ENCODE measurements at regions not wholly inside any gene's neighbourhood (a gene's known extent, or its start where the extent isn't known, plus 50 kb on each side); places are given as distances from the start of the nearest gene placed in this dataset.

GRCh38 chr20:22924046-22924737 is 110.9 kb upstream of the SSTR4 start:
- no peak for DNase-seq

DNA sequence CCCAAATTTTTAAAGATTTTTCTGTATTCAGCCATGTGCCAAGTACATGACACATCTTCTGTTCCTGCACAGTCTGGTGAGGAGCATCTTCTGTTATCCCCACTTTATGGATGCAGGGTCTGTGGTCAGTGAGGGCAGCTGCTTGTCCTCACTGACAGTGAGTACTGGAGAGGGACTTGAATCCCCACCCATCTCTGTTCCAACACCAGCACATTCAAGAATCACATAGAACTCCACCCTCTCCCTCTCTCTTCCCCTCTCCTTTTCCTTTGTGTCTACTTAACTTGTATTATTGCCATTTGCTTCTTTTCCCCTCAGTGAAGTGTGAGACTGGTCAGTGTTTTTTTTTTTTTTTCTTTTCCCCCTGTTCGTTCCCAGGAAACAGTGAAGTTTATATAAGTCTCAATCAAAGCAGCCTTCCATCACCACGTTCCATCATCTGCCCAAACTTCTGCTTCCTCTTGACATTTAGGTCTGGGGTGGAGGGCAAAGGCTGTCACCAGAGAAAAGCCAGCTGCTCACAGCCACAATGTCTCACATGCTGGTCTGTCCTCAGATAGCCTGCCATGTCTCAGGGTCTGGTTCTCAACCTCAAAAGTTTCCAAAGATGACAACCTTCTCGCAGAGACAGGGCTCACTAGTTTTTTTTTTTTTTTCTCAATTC is 110.0 kb upstream of the SSTR4 start:
- DNase-seq = no peak

DNA sequence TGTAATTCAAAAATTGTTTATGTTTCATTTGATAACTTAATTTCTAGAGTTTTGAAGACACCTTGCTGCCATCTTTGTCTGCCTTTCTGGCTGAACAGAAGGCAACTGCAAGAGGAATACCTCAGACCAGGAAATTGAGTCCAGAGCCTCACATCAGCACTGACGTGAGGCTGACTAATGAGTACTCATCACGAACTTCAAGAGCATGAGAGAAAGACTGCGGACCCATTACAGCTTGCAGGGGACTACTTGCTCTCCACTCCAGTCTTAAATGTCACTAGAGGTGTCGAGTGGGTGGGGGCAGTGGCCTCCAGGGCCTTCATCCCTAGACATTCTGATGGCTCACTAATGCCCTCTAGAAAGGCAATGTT is 109.5 kb upstream of the SSTR4 start:
- no peak for DNase-seq

DNA sequence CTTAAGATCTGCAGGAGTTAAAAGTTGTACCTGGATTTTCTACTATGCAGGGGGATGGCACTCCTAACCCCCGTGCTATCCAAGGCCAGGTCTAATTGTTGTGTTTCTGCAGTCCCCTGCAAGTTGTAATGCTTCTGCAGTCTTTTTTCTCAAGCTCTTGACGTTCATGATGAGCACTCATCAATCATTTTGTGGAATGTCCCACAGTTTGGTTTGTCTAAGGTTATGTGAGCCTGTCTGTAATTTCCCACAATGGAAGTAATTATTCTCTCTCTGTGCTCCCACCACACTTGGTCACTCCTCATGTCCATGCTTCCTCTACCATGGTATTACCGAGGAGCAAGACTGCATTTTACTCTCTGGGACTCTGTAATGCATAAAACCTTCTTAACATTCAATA is 107.6 kb upstream of the SSTR4 start:
- DNase-seq = no peak

DNA sequence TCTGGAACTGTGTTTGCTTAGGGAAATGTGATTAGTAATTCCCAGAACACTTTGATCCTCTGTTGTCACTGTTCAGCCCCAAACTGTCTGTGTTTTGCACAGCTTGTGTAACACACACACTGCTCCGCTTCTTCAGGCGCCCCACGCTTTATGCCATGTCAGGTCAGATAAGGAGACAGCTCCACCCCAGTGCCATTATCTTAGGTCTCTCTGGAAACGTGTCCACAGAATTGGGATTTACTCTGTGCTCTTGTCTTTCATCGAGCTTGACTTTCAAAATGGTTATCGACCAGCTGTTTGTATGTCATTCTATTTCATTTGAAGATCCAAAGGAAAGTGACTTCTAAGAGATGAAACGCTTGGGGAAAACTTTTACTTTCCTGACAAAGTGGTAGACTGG is 106.4 kb upstream of the SSTR4 start:
- no peak for DNase-seq

GRCh38 chr20:22929661-22930060 is 105.5 kb upstream of the SSTR4 start:
- DNase-seq = no peak

DNA sequence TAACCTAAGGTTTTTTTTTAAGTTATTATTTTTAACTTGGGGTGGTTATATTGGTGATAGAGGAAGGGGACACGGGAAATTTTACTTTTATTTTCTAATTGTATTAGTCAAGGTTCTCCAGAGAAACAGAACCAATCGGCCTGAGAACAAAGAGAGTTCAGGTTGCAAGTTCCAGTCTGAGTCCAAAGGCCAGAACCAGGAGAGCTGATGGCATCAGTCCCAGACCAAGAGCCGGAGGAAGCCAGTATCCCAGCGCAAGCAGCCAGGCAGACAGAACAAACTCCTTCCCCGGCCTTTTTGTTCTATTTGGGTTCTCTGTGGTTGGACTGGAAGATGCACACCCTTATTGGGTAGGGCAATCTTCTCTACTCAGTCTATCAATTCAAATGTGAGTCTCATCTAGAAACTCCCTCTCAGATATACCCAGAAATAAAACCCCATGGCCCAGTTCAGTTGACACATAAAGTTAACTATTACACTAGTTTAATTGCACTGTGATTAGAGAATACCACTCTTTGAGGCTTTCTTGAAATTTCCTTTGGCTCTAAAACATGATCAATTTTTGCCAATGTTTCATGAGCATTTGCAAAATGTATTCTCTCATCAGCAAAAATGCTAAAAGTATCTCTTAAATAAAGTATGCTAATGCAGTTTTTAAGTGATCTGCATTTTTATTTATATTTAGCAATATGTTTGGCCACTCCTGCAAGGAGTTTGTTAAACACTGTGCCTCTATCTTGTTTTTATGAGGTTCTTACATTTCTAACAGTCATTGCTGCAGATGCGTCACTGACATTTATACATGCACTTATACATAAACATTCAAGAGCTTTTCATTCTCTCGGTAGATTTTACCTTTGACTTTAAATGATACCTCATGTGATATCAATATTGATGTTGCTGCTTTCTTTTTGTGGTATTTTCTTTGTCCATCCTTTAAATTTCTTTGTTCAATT is 103.2 kb upstream of the SSTR4 start:
- DNase-seq = no peak

DNA sequence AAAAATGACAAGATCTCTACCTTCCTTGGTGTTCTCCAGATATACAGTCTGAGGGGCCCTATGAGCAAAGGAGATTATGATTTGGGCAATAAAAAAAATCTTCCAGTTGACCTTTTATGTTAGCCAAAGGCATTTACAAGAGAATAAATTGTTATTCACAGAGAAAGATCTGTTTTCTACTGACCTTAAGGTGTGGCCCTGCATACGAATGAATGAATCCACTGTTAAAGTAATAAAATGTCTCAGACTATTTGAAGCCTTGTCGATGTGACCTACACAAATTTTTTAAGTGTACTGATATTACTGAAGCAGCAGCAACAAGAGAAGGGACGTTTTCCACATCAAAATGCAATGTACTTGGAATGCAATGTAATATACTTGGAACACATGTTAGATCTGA is 95.9 kb upstream of the SSTR4 start:
- no peak for DNase-seq

GRCh38 chr20:22940350-22940749 is 94.8 kb upstream of the SSTR4 start:
- DNase-seq = no peak

- DNase-seq = no peak
These were observed 93.6 kb upstream of the SSTR4 start for GRCh38 chr20:22941550-22941949.

DNA sequence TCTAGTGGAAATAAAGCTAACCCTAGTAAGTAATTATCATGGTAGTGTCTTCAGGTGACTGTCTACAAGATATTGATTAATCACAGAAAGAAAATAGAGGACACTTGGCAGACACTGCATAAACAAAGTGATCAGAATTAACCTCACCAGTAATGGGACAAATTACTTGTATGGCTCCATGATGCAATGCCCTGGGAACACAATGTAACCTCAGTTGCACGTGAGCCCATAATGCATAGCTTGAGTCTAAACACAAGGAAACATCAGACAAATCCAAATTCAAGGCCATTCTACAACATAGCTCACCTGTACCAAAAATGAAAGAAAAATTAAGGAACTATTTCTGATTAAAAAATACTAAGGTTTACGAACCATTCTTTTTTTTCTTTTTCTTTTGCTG is 92.4 kb upstream of the SSTR4 start:
- DNase-seq = no peak

- DNase-seq = no peak
These were observed 91.0 kb upstream of the SSTR4 start for GRCh38 chr20:22944062-22944461.

DNA sequence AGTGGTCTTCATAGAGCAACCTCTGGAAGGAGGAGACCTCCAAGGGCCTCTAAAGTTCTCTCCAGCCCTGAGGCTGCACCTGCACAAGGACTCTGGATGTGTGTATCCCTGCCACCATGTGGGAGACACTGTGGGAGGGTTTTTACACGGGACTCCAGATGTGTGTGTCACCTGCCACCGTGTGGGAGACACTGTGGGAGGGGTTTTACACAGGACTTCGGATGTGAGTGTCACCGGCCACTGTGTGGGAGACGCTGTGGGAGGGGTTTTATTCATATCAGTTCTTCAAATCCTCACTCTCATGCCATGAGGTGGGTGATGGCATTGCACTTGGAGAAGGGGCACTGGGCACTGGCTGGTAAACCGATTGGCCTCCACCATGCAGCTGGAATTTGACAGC is 90.2 kb upstream of the SSTR4 start:
- DNase-seq = no peak

DNA sequence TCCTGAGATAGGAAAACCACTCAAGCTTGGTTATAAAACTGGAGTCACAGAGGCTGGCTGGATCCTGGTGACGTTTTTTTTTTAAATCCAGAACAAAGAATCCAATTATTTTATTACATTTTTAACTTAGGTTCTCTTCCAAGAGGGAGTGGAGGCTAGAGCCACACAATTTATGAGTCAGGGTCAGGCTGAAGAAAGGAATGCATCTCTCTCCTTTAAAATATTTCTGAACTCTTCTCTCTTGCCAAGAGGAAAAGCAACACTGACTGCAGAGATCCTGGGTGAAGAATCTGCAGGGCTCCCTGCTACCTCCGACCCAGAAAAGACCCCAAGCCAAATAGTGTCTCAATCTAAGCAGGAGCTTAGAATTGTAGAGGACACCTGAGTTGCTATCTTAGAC is 88.5 kb upstream of the SSTR4 start:
- DNase-seq = no peak

DNA sequence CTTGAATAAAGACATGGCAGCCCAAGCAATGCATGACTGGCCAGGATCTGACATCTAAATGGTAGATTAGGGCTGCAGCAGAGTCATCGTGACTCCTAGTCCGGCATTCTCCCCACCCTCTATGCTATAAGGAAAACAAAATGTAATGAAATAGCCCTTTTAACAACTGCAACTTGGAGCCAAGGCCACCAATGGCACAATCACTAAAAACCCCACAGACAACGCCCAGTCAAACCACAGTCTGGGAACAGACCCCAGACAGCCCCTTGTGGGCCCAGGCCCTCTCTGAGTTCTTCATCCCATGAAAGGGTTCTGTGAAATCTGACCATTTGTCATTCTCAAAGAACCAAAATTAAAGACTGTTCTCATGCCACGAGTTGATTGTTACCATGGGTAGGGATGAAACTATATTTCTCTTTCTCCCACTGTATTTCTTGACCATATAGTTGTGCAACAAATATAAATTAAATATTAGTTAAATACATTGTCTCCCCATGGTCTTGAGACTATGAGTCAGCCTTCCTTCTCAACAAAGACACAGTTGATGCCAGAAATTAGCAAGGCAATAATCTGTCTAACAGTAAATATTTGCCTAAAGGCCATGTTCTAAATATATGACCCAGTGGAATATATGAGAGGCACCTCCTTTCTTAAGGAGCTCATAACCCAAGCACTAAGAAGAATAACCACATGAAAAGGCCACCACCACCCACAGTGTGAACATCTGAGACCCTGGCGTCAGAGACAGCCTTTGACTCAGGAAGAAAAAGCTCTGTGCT is 85.6 kb upstream of the SSTR4 start:
- DNase-seq = no peak

DNA sequence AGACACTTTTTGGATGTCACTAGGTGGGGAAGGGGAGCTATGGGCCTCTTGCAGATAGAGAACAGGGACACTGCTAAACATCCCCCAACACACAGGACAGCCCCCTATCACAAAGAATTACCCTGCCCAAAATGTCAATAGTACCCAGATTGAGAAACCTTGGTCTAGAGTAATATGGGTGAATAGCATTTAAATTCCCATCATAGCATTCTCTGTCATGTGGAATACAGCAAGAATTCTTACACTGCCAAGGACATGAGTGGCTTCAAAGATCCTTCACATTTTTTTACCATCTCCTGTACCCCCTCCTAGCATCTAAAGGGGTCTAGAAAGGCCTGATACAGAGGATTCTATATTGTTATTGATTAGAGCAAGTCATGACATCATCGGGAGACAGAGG is 83.1 kb upstream of the SSTR4 start:
- no peak for DNase-seq

DNA sequence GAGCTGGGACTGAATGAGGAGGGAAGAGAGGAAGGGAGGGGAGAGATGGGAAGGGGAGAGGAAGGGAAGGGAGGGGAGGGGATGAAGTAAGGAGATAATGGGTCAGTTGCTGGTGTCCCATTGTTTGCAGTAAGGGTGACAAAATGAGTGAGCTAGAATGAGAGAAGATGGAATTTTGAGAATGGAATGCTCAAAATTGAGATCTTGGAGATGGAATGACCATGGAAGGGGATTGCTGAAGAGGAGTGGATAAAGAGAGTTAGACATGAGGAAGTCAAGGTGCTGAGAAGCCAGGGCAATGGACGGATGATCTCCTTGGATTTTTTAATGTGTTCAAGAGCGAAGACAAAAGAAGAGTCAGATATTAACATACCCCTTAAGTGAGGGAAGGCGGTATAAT is 80.5 kb upstream of the SSTR4 start:
- DNase-seq = no peak

GRCh38 chr20:22958390-22958789 is 76.7 kb upstream of the SSTR4 start:
- DNase-seq = no peak

DNA sequence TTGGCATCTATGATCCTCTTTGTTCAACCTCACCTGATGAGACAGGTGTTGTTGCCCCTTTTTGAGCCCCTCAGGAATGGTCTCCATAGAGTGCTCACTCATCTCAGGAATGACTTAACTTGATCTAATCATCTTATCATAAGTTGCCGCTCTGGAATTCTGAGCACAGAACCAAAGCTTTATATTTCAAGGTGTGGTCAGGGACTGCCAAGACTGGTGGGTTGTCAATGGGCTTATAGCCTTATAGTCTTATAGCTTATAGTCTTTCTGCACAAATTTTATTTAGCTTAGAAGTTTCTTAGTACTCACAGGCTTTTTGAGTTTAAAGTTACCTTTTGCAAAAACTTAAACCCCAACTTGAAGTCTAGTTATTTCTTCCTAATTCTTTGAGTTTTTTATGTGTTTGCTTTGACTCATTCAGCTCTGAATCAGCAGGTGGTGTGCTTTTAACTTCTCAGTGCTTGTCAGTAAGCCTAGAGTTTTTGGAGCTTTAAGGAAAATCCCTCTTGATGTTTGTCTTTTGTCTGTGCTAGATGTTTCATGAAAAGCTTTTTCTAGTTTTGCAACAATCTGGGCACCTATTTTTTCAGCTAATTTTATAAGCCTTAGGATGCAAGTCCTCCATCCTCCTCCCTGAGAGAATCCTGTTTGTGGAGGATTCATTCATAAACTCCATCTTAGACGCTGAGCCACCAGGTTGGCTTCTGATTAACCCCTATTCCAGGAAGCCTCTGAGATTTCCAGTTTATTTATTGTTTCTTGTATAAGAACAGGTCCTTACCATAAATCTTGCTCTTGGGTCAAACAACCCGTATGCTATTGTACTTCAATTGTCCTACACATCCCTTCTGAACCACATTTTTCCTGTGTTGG is 72.3 kb upstream of the SSTR4 start:
- no peak for DNase-seq

DNA sequence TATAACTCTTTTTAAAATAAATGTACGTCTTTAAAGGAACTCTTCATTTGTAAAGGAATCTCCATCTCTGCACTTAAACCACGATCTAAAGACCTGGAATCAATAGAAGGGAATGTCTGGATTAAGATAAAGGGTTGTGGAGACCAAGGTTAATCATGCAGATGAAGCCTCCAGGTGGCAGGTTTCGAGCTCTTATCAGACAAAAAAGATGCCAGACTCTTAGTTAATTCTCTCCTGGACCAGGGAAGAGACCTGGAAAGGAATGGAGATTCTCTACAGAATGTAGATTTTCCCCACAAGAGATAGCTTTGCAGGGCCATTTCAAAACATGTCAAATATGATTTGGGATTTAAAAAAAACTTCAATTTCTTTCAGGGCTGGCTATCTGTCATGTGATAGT is 71.5 kb upstream of the SSTR4 start:
- DNase-seq = no peak

DNA sequence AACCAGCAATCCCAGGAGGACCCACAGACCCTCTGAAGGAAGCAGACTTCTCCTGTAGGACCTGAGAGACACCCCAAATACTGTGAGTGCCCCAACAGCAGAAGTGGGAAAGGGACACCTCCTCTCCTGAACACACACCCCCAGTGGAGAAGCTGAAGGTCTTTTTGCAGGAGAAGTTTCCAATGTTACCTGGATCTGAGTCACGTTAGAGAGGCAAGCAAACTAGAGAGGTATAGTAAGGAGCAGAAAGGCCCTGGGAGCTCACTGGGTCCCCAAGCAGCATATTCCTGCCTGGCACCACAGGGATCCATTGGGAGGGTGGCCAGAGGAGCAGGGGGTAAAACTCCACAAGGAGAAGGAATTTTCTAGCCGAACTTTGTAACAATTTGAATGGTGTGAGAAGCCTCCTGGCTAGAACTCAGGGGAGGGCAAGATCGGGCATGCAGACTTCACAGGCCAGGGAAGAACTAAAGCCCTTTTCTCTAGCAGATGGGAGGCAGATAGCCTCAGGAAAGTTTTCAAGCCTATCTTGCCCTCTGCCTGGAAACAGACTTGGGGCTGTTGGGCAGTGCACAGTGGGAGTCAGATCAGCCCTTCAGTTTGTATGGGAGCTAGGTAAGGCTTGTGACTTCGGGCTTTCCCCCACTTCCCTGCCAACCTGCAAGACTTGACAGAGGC is 68.2 kb upstream of the SSTR4 start:
- DNase-seq = no peak
